Activated naive CD4-positive, alpha-beta T cell treated with anti-CD3 and anti-CD28 coated beads, Interleukin-2, amount 50 U/mL, for 72 hours (primary cell): ENCODE measurements at regions not wholly inside any gene's neighbourhood (a gene's known extent, or its start where the extent isn't known, plus 50 kb on each side); places are given as distances from the start of the nearest gene placed in this dataset.
"Not testable (repeated sequence)": the region's sequence is repeated elsewhere in the genome, so short reads cannot be mapped to it uniquely, and the experiment has no call there.

Experiments used
- ATAC-seq, 2 donors: fragments of 150-1000 bp; cut with Tn5 transposase; 2 replicates each; pipeline ENCODE4 v1.10.0; 2021; ENCODE audit warnings: mild to moderate bottlenecking in 2 of 2, moderate library complexity in 2 of 2
- DNase-seq, 2 donors: peaks; one replicate each; pipeline ENCODE4 v3.0.0; 2021 to 2022; ENCODE audit warnings: low spot score in 2 of 2
- H3K27ac Mint-ChIP-seq, 2 donors: one replicate each; pipeline ENCODE4 v1.8.0; 2022; ENCODE audit warnings: mild to moderate bottlenecking in 2 of 2, mixed read lengths in 2 of 2
- H3K36me3 Mint-ChIP-seq, 2 donors: one replicate each; pipeline ENCODE4 v1.8.0; 2022; ENCODE audit warnings: mixed read lengths in 2 of 2
- H3K9me3 Mint-ChIP-seq, 2 donors: one replicate each; pipeline ENCODE4 v1.8.0; 2022; ENCODE audit warnings: mixed read lengths in 2 of 2

DNA sequence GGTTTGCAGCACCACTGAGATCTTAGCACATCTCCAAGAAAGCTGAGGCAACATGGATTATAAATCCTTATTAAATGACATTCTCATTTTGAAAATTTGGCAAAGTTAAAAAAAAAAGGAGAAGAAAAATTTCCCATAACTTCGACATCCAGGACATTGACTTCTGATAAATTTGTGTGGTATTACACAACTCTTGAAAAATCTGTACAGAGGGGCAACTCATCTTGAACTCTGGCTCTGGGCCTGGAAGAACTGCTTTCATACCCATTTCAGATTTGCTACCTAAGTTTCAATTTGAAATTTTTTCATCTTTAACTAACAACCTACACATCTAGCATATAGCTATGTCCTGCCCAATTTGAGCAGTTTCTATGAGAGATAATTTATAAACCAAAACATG, 118.0 kb upstream of the UGP2 start:
- Mint-ChIP-seq H3K36me3 (peaks cover 0 to 5% of the 10 kb centered on the region in 2 donors), H3K27ac (no peak overlapping the region), H3K9me3 (peaks cover 3 to 4% of the 10 kb centered on the region in 2 donors)
- DNase-seq (no peak), ATAC-seq (no peak)

GRCh38 chr2:63725212-63725611, 116.5 kb upstream of the UGP2 start:
- not testable (repeated sequence) for DNase-seq, ATAC-seq

DNA sequence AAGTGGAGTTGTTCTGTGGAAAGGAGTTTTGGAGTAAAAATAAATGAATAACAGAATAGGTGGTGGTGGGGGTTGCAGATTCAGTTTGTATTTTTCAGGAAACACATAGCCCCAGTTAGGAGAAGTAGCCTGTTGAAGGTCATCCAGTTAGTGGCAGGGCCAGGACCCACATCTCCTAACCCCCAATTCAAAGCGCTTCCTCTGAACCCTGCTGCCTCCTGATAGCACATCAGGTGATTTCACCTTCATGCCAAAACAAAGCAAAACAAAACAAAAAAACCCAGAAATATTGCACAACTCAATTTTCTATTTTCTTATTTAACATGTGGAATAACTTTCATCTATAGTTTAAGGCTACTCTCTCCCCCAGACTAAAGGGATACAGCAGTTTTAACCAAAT, 112.3 kb upstream of the UGP2 start:
- no peak for DNase-seq
- Mint-ChIP-seq H3K27ac (no peak overlapping the region), H3K9me3 (no peaks in the 10 kb centered on the region), H3K36me3 (no peaks in the 10 kb centered on the region)
- no peak for ATAC-seq

More at GRCh38 chr2:63725212-63725611, 116.5 kb upstream of the UGP2 start:
- H3K36me3 Mint-ChIP-seq, H3K27ac Mint-ChIP-seq, H3K9me3 Mint-ChIP-seq: not testable (repeated sequence)

GRCh38 chr2:63729831-63730230, 111.9 kb upstream of the UGP2 start:
- ATAC-seq (no peak), DNase-seq (no peak)
- Mint-ChIP-seq H3K36me3 (no peaks in the 10 kb centered on the region), H3K27ac (no peak overlapping the region), H3K9me3 (no peaks in the 10 kb centered on the region)

GRCh38 chr2:63734510-63734909, 107.2 kb upstream of the UGP2 start:
- no peak overlapping the region for H3K27ac Mint-ChIP-seq
- ATAC-seq = no peak
- no peaks in the 10 kb centered on the region for H3K36me3 Mint-ChIP-seq
- no peak for DNase-seq
- no peaks in the 10 kb centered on the region for H3K9me3 Mint-ChIP-seq

DNA sequence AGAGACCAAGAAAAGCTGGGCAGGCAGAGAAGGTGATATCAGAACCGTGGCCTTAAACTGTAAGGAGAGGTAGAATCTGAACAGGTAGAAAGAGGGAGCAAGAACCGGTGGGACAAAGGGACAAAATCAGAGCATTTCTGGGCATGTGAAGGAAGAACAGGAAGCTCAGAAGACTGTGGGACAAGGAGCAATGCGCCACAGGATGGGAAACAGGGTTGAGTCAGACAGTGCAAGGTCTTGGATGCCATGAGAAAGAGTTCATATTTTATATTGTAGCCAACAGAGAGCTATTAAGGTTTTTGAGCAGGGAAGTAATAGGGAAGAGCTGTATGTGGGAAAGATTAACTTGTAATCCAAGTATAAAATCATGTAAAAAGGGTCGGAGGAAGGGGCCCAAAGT, 106.4 kb upstream of the UGP2 start:
- H3K36me3 Mint-ChIP-seq = no peaks in the 10 kb centered on the region
- DNase-seq = no peak
- no peaks in the 10 kb centered on the region for H3K9me3 Mint-ChIP-seq
- ATAC-seq = no peak
- no peak overlapping the region for H3K27ac Mint-ChIP-seq

DNA sequence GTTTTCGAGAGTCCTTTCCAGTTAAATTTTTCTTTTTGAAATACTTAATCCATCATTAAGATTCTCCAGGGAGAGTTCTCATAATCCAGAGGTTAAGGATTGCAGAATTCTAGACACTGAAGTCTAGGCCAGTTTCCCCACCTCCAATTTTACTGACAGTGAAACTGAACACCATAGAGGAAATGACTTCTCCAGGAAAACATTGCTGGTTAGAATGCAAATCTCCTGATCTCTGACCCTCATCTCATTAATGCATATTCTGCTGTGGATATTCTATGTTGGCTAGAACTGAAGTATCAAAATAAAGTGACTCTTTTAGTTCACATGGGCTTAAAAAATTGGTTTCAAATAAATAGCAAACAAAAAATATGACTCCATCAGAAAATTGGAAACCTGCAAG, 105.8 kb upstream of the UGP2 start:
- DNase-seq (no peak), ATAC-seq (no peak)

GRCh38 chr2:63736354-63736753, 105.3 kb upstream of the UGP2 start:
- no peak overlapping the region for H3K27ac Mint-ChIP-seq
- ATAC-seq (no peak), DNase-seq (no peak)
- no peaks in the 10 kb centered on the region for H3K36me3 Mint-ChIP-seq
- H3K9me3 Mint-ChIP-seq = no peaks in the 10 kb centered on the region

More for the DNA sequence above, 105.8 kb upstream of the UGP2 start:
- Mint-ChIP-seq H3K27ac (no peak overlapping the region), H3K36me3 (no peaks in the 10 kb centered on the region), H3K9me3 (no peaks in the 10 kb centered on the region)

- DNase-seq (no peak), ATAC-seq (no peak)
- H3K9me3 Mint-ChIP-seq = no peaks in the 10 kb centered on the region
- H3K27ac Mint-ChIP-seq = no peak overlapping the region
- H3K36me3 Mint-ChIP-seq = no peaks in the 10 kb centered on the region
Observed at GRCh38 chr2:63737081-63737751, 104.5 kb upstream of the UGP2 start.

- Mint-ChIP-seq H3K27ac (no peak overlapping the region), H3K9me3 (no peaks in the 10 kb centered on the region), H3K36me3 (no peaks in the 10 kb centered on the region)
- ATAC-seq (peak in 1 of 2 donors; percentile 43), DNase-seq (no peak)
Observed at GRCh38 chr2:63738019-63738418, 103.7 kb upstream of the UGP2 start.

DNA sequence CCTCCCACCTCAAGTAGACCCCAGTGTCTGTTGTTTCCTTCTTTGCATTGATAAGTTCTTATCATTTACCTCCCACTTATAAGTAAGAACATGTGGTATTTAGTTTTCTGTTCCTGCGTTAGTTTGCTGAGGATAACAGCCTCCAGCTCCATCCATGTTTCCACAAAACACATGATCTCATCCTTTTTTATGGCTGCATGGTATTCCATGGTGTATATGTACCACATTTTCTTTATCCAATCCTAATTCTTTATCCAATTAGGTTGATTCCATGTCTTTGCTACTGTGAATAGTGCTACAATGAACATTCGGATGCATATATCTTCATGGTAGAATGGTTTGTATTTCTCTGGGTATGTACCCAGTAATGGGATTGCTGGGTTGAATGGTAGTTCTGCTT, 102.5 kb upstream of the UGP2 start:
- not testable (repeated sequence) for ATAC-seq, H3K36me3 Mint-ChIP-seq, DNase-seq, H3K9me3 Mint-ChIP-seq, H3K27ac Mint-ChIP-seq

GRCh38 chr2:63740020-63740419, 101.7 kb upstream of the UGP2 start:
- ATAC-seq (no peak), DNase-seq (no peak)
- H3K9me3 Mint-ChIP-seq = no peaks in the 10 kb centered on the region
- no peaks in the 10 kb centered on the region for H3K36me3 Mint-ChIP-seq
- H3K27ac Mint-ChIP-seq = no peak overlapping the region

GRCh38 chr2:63740943-63741342, 100.8 kb upstream of the UGP2 start:
- no peaks in the 10 kb centered on the region for H3K36me3 Mint-ChIP-seq
- no peak for DNase-seq
- no peak for ATAC-seq
- H3K27ac Mint-ChIP-seq = no peak overlapping the region
- H3K9me3 Mint-ChIP-seq = no peaks in the 10 kb centered on the region

GRCh38 chr2:63741884-63742579, 99.7 kb upstream of the UGP2 start:
- no peak overlapping the region for H3K27ac Mint-ChIP-seq
- DNase-seq (no peak), ATAC-seq (no peak)
- peaks cover 0 to 4% of the 10 kb centered on the region in 2 donors for H3K36me3 Mint-ChIP-seq
- H3K9me3 Mint-ChIP-seq = peaks cover 0 to 4% of the 10 kb centered on the region in 2 donors

GRCh38 chr2:63742580-63742976, 99.1 kb upstream of the UGP2 start:
- no peak for DNase-seq
- Mint-ChIP-seq H3K27ac (no peak overlapping the region), H3K36me3 (peaks cover 0 to 9% of the 10 kb centered on the region in 2 donors), H3K9me3 (peaks cover 0 to 7% of the 10 kb centered on the region in 2 donors)
- no peak for ATAC-seq

DNA sequence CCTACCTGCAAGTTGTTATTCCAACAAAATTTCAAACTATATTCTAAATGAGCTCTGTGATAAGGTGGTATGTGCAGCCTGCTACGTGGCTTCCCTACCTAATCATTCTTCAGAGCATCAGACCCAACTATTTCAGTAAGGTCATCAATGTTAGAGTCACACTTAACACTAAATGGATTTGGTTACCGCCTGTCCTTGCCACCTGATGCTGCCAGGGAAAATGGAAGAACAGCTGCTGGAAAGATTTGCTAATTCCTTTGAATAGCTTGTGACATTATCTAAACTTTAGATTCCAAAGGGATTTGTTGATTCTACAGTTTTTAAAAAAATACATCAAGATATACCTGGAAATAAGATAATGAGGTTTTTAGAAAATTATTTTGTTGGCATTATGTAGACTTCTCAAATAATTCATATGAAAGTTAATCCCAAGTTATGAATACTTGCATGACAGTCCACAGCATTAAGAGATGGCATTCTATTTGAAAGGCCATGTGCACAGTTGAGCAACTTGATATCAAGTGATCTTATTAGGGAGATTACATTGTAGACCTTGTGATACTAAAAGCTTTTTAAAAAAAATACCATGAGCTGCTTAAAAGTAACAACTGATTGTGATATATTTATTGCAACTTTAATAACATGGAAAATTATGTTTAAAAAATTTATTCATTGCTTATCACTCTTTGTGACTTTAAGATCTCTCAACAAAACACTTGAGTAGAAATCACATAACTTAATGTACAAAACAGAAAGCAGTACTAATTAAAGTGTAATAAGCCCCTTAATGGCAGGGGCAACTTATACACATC, 98.3 kb upstream of the UGP2 start:
- Mint-ChIP-seq H3K36me3 (peaks cover 0 to 9% of the 10 kb centered on the region in 2 donors), H3K27ac (no peak overlapping the region), H3K9me3 (peaks cover 0 to 7% of the 10 kb centered on the region in 2 donors)
- DNase-seq (no peak), ATAC-seq (no peak)
